ENCODE measurements at regions not wholly inside any gene's neighbourhood (a gene's known extent, or its start where the extent isn't known, plus 50 kb on each side); places are given as distances from the start of the nearest gene placed in this dataset.
"Not testable (repeated sequence)": the region's sequence is repeated elsewhere in the genome, so short reads cannot be mapped to it uniquely, and the experiment has no call there.

DNA sequence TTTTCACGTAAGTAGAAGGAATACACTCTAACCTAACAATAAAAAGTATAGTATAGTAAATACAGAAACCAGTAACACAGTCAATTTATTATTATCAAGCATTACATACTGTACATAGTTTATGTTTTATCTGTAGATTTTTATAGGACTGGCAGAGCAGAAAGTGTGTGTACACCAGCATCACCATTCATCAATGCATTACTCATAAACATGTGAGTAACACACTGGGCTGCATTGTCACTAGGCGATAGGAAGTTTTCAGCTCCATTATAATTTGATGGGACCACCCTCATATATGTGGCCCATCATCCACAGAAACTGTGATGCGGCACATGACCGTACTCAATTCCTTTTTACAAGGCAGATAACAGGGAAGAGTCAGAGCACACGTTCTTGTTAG is 137.8 kb upstream of the RBPJ start:
- FAIRE-seq: no peak

DNA sequence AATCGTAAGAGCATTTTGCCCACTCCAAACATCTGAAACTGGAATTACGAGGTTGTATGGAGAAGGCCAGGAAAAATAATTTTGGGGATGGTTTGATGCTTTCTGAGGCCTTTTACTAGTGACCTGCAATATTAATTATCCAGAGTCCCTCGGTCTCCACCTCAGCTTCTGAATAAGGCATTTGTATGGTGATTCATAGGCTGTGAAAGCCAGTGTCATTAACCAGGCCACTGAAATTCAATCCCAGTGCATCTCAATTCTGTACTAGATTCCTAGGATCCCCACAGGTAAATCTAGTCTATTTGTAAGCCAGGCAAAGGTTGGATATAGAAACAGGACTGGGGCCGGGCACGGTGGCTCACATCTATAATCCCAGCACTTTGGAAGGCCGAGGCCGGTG is 135.4 kb upstream of the RBPJ start:
- FAIRE-seq: no peak

DNA sequence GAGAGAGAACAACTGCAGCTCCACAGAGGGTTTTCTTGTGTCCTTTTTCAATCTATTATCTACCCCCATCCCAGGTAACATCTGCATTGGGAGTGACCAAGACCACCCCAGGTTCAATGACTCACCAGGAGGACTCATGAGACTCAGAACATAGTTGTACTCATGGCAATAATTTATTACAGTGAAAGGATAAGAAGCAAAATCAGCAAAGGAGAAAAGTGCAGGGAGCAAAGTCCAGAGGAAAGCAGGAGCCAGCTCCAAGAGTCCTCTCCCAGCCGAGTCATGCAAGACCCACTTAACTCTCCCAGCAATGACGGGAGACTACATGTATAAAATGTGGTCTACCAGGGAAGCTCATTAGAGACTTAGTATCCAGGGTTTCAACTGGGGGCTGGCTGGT is 129.5 kb upstream of the RBPJ start:
- no peak for FAIRE-seq

DNA sequence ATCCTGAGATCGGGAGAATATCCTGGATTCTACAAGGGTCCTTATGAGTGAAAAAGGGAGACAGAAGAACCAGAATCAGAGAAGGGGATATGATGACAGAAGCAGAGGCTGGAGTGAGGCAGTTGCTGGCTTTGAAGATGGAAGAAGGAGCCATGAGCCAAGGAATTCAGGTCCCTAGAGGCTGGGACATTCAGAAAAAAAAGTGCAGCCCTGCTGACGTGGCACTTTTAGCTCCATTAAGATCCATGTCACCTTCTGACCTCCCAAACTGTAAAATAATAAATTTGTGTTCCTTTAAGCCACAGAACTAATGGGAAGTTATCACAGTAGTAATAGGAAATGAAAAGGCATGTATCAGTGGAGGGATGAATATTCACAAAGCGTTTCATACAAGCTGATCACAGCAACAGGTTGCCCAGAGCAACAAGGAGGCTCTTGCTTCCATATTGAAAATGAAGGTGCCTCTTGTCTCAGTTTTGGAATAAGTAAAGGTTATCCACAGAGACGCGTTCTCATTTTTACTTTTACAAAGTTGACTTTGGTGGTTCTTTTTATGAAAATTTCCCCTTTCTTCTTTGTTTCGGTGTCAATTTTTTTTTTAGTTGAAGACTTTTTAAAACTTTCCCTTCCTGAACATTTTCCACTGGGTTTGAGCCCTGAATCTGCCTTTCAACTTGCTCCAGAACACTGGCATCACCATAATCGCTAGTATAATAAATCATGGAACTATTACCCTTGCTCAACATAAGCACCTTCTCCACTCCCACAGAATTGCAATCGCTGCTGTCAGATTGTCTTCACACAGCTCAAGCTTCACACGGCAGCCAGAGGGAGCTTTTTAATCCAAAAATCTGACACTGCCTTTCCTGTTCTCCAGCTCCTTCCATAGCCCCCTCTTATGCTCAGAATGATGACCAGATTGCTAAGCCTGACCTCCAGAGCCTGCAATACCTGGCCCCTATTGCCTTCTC is 127.6 kb upstream of the RBPJ start:
- no peak for FAIRE-seq

DNA sequence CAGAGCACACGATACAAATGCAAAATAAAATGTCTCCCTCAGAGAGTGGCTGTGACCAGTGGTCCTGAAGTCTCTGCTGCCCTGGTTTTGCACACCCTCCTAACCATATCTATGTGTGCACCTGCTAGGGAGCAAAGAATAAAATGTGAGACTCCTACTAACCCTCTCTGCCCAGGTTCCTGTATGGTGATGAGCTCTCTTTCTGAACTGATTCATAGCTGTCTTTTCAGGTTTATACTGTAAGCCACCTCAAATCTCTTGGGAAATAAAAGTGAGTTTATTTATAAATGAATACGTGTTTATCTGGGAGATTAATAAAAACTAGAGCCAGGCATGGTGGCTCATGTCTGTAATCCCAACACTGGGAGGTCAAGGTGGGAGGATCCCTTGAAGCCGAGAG is 126.0 kb upstream of the RBPJ start:
- no peak for FAIRE-seq

DNA sequence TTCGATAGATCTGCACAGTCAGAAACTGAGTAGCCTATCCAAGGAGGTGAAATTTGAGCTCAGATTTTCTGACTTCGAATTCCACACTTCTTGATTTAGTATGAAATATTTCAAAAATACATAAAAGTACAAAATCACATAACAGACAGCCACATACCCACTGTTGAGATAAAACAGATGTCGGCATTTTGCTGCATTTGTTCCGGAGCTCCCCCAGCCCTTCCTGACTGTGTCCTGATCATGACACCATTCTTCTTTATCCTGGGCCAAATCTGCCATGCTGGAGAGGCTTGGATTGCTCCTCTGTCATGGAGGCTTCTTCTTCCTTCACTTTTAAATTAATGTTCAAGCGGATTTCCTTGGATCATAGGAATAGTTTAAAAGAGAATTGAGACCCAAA is 124.2 kb upstream of the RBPJ start:
- FAIRE-seq: no peak

DNA sequence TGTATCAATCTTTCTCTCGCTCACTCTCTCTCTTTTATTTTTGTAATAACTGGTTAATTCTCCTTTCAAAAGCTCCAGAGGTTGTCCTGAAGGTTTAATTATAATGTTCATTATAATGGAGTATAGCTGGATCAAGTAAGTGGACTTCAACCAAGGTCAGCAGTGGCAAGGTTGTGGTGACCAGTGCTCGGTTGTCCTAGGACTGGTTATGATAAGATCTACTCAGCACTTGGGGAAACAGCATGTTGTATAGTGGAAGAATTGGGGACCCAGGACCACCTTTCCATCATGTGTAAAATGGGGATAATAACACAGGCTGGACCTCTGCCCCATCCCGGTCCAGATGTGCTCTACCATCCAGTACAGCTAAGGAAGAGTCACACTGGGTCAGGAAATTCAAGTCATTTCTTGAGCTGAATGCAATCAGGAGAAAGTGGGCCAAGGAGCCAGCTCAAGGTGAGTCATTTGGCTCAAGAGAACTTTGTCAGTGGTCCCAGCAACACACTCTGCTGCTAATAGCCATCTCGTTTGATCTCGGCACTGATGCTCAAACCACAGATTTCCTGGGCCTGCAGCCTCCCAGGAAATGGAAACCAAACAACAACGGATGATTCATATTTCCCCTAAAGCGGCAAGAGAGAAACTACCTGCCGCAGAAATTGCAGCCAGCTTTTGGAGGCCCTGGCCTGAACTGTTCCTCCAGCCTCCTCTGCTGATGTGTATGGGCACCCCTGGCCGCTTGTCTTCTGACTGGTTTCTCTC is 123.6 kb upstream of the RBPJ start:
- FAIRE-seq: no peak

DNA sequence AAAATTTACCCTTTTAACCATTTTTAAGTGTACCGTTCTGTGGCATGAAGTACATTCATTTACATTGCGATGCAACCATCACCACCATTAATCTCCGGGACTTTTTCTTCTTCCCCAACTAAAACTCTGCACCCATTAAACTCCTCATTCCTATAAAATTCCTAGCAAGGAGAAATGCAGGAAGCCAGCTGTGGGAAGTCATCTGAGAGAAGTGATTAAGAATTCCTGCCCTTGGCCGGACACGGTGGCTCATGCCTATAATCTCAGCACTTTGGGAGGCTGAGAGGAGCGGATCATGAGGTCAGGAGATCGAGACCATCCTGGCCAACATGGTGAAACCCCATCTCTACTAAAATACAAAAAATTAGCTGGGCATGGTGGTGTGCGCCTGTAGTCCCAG is 121.9 kb upstream of the RBPJ start:
- FAIRE-seq: not testable (repeated sequence)

DNA sequence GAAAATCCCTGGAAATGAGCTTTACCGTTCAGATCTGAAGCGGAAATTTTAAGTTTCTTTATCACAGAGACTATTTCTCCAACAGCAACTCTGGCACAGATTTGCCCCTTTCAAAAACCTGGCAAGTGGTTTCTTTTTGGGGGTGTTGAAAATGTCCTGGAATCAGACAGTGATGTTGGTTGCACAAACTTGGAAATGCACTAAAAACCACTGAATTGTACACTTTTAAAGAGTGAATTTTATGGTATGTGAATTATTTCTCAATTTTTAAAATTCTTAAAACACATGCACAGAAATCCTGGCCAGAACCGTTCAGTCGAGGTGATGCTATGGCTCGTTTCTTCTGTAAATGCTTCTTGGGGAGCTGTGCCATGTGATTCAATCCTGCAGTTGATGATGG is 121.2 kb upstream of the RBPJ start:
- no peak for FAIRE-seq

DNA sequence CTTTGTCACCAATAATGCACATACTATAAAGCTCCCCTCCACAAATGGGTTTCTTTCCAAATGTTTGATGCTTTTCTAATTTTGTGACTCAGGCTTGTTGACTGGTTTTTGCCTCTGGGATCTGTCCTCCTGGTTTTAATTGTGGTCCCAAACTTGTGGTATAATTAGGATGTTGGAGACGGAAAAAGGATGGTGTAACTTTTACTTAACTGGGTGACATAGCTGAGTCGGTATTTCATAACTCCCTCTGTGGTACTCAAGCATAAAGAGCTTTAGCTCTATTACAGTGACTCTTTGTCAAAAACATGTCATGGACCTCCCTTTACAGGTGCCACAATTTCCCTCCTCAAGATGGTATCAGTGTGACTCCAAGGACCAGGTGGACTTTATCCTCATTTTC is 119.7 kb upstream of the RBPJ start:
- no peak for FAIRE-seq

DNA sequence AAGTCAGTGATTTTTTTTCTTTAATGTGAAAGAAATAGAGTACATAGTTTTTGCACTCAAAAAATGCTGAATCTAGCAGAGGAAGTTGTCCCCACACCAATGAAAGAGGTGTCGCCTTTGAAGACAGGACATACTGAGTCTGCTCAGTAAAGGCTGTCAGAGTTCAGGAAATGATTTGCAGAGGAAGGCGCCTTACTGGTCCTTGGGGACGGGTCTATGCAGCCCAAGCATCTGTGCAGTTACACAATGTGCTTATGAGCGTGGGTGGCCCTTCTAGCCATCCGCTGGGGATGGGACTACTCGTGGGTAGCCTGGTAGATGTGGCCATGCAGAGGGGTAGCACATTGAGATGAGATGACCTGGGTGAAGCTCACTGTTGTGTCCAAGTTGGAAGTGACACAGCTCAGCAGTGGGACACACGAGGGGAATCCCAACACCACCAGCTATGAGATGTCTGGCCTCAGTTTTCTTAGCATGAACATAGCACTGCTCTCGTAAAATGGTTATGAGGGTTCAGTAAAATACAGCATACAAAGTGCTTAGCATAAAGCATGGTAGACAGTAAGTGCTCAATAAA is 116.5 kb upstream of the RBPJ start:
- FAIRE-seq: no peak

DNA sequence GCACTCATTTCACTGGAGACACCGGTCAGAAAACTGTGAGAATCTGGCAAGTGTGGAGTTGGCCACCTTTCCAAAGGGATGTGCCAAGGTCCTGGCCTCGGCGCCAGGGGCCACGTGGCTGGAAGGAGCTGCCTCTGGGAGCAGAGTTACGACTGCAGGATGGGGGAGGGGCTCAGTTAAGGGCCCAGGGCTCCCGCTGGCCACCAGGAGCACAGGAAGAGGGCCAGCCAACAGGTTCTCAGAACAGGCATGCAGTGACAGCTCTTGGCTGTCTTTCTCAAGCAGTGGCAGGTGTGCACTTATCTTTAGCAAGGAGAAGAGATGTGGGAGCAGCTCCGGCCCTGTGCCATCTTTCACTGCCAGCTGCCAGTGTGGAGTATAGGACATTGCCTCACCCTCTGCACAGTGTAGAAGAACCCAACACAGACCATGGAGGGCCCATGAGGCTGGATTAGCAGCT is 115.9 kb upstream of the RBPJ start:
- no peak for FAIRE-seq

DNA sequence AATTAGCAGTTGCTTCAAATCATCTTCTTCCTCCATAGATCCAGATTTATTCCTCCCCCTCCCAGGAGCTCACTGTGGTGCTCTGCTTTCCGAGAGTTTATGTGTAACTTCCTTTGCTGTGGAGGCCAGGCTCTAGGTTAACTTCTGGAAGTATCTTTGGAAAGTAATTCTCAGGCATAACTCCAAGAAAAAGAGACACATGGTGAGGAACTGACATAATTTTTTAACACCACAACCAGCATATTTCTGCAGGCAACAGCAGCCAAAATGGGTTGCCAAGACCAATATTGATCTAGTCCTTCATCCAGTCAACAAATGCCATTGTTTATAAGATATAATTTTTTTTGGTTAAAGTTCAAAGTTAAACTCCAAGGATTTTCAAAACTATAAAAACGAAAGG is 114.5 kb upstream of the RBPJ start:
- FAIRE-seq: no peak

DNA sequence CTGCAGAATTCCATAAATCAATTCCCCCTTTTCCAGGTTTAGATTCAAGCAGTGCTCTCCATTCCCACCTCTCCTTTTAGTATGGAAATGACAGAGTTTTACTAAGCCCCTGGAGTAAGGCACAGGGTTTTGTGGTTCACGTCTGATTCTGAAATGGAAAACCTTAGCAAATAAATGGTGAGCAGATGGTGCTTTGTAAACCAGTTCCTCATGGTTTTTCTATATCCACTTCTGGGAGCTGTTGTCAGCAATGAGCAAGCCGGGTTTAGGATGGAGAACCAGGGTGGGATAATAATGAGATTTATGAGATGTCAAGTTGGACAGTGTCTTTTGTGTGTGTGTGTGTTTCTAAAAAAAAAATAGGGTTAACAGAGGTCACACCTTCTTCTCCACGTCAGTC is 113.8 kb upstream of the RBPJ start:
- no peak for FAIRE-seq

DNA sequence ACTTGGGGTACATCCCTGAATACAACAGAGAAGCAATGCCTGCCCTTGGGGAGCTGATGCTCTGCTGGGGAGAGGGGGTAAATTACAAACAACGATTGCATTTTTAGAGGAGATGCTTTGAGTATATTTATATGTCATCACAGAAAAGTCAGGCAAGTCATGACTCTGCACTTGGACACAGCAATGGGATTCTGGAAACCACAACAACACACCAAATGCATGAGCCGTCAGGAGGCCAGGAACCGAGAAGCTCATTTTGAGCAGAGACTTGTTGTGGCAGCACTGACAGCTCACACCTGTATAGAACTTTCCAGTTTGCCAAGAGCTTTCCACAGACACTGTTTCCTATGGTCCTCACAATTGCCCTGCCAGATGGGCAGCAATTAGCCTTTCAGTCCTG is 113.2 kb upstream of the RBPJ start:
- no peak for FAIRE-seq

DNA sequence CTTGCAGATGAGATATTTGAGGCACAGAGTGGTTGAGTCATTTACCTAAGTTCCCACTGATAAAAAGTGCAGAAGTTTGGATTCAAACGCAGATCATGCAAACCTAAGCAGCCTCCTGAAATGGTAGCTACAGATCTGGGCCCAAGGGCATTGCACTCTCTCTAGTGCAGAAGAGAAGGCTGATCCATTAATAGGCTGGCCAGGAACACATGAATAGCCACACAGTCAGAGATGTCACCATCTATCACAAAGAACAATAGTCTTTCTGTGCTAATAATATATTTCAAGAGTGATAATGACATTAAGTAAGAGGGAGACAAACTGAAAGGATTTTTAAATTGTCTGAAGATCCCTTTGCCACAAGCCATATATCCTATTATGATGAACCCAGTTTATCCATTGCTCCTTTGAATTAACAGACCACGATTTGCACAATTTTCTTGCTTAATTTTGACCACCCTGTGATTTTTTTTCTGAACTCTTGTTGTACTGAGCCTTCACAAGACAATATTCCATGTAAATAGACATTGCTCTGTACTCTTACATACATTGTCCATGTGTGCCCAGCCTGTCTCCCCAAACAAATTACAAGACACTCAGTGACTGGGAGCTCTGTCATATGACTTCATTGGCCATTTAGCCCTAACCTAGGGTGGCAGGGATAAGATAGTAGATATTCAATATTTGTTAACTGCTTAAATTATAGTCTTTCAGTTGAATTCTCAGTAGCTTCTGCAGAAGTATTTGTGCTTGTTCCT is 112.4 kb upstream of the RBPJ start:
- FAIRE-seq: no peak

DNA sequence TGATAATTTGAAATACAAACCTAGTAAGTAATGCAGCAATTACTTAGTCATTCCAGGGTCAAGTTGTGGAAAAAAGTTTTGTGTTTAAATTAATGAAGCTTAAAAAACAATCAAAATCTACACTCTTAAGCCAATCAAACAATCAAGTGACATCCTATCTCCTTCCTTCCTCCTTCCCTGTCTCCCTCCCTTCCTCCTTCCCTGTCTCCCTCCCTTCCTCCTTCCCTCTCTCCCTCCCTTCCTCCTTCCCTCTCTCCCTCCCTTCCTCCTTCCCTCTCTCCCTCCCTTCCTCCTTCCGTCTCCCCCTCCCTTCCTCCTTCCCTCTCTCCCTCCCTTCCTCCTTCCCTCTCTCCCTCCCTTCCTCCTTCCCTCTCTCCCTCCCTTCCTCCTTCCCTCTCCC is 111.4 kb upstream of the RBPJ start:
- not testable (repeated sequence) for FAIRE-seq

DNA sequence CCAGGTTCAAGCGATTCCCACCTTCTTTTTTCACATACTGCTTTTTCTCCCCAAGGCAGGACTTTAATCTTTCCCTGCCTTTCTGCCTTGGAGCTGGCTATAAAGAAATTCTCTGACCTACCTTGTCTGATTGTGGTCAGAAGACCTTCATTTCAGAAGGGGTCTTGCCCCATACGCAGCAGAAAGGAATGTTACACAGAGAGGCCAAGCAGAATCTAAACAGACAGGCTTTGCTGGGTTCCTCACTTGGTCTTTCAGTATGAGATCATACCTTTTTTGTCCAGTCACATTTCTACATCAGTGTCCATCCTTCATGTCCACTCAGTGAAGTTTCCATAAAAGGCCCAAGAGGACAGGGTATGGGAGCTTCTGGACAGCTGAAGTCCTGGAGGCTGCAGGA is 108.3 kb upstream of the RBPJ start:
- no peak for FAIRE-seq

DNA sequence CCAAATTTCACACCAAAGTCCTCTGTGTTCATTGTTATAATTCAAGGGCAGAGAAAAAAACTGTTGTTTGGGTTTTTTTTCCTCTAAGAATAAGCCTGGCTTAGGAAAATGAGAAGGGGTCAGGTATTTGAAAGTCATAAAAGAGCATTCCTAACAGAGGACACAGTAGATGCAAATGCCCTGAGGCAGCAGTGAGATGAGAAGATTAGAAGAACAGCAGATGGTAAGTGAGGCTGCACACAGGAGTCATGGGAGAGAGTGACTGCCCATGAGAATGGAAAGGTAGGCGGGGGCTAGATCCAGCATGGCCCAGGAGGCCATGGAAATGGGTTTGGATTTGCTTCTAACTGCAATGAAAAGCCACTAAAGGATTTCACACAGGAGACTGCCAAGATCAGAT is 107.5 kb upstream of the RBPJ start:
- no peak for FAIRE-seq

DNA sequence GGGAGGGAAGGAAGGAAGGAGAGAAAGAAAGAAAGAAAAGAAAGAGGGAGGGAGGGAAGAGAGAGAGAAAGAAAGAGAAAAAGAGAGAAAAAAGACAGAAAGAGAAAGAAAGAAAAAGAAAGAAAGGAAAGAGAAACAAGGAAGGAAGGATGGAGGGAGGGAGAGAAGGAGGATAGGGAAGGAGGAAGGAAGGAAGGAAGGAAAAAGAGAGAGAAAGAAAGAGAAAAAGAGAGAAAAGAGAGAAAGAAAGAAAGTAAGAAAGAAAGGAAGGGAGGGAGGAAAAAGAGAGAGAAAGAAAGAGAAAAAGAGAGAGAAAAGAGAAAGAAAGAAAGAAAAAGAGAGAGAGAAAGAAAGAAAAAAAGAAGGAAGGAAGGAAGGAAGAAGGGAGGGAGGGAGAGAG is 105.8 kb upstream of the RBPJ start:
- no peak for FAIRE-seq

DNA sequence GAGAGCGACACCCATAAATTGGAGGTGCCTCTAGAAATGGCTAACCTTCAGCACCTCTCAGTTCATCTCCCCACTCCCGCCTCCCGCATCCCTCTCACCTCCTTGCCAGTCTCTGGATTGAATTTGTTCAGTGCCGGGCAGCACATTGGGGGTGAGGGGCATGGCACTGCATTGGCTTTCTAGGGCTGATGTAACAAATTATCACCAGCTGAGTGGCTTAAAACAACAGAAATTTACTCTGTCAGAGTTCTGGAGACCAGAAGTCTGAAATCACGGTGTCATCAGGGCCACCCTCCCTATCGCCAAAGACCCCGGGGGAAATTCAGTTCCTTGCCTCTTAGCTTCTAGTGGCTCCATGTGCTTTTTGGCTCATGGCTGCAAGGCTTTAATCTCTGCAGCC is 105.1 kb upstream of the RBPJ start:
- FAIRE-seq: no peak

DNA sequence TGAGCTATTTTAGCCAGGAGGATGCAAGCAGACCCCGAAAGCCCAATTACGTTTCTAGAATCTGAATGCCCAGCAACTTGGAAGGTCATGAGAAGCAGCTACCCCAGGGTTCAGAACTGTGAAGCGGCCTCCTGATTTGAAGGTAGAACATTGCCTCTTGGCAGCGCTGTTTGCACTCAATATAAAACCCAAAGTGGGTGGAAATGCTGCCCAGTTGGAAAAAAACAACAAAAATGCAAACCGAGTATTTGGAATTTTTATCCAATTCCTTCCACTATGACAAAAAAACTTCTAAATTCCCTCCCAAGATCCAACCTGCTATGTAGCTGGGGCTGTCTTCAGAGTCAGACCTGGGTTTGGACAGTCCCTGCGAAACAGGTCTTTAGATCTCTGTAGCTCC is 103.3 kb upstream of the RBPJ start:
- no peak for FAIRE-seq

All from islet of Langerhans (tissue), 1 donor.